ENCODE measurements at regions not wholly inside any gene's neighbourhood (a gene's known extent, or its start where the extent isn't known, plus 50 kb on each side); places are given as distances from the start of the nearest gene placed in this dataset.

DNA sequence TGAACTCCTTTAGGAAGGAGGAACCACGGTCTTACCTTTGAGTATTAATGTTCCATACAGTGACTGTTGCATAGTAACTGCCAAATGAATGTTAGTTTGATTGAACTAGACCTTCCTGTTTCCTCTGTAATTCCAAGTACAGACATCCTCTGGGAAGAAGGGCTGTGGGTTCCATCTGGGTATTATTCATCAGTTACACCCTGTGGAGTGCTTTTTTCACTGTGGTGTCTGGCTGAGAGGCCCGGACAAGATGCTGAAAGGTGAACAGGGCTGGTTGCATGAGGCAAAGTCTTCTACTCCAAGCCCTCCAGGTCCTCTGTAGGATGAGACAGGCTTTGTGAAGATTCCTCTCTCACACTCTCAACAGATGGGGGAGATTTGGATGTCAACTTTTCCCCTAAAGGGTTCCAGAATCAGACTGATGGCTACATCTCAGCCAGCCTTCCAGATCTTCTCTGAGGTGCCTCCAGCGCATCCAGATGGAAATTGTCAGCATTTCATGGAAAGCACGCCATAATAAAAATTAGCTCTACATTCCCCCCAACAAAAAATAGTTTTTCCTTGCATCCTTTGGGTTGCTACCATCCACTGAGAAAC, 230.9 kb downstream of the GAS1 start:
- TF ChIP-seq, protein P1, sequence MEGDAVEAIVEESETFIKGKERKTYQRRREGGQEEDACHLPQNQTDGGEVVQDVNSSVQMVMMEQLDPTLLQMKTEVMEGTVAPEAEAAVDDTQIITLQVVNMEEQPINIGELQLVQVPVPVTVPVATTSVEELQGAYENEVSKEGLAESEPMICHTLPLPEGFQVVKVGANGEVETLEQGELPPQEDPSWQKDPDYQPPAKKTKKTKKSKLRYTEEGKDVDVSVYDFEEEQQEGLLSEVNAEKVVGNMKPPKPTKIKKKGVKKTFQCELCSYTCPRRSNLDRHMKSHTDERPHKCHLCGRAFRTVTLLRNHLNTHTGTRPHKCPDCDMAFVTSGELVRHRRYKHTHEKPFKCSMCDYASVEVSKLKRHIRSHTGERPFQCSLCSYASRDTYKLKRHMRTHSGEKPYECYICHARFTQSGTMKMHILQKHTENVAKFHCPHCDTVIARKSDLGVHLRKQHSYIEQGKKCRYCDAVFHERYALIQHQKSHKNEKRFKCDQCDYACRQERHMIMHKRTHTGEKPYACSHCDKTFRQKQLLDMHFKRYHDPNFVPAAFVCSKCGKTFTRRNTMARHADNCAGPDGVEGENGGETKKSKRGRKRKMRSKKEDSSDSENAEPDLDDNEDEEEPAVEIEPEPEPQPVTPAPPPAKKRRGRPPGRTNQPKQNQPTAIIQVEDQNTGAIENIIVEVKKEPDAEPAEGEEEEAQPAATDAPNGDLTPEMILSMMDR (IDR thresholded peaks at IDR 0.05 in 2 of 3, conservative IDR thresholded peaks at IDR 0.05 in 1 of 3; ENCODE audit: insufficient read depth in 2 of 3, low read depth in 1 of 3, low read length in 3 of 3) = no peak
- TF ChIP-seq POLR2A (conservative IDR thresholded peaks at IDR 0.05) = no peak
- no peak for TF ChIP-seq KDM1A (IDR thresholded peaks at IDR 0.05)
- TF ChIP-seq MAFK (IDR thresholded peaks at IDR 0.05; ENCODE audit: low read length) = no peak
- no peak for TF ChIP-seq ATF3 (IDR thresholded peaks at IDR 0.05)
- no peak for TF ChIP-seq ATF3 (CRISPR knock-in tag; conservative IDR thresholded peaks at IDR 0.05)
- no peak for TF ChIP-seq SMAD3 (CRISPR knock-in tag; conservative IDR thresholded peaks at IDR 0.05)
- no peak for TF ChIP-seq EP300 (IDR thresholded peaks at IDR 0.05; ENCODE audit: low read length)
- no peak for TF ChIP-seq TAF1 (IDR thresholded peaks at IDR 0.05; ENCODE audit: control insufficient read depth, extremely low read depth, insufficient read depth, low read length, severe bottlenecking)
- no peak for TF ChIP-seq TEAD1 (CRISPR knock-in tag; IDR thresholded peaks at IDR 0.05)
- TF ChIP-seq RFX5 (IDR thresholded peaks at IDR 0.05; ENCODE audit: low read depth, low read length) = no peak
- no peak for TF ChIP-seq NCOR1 (IDR thresholded peaks at IDR 0.05)
- no peak for TF ChIP-seq TCF3 (CRISPR knock-in tag; IDR thresholded peaks at IDR 0.05)
- TF ChIP-seq PREB (CRISPR knock-in tag; IDR thresholded peaks at IDR 0.05) = no peak
- TF ChIP-seq, protein P2, sequence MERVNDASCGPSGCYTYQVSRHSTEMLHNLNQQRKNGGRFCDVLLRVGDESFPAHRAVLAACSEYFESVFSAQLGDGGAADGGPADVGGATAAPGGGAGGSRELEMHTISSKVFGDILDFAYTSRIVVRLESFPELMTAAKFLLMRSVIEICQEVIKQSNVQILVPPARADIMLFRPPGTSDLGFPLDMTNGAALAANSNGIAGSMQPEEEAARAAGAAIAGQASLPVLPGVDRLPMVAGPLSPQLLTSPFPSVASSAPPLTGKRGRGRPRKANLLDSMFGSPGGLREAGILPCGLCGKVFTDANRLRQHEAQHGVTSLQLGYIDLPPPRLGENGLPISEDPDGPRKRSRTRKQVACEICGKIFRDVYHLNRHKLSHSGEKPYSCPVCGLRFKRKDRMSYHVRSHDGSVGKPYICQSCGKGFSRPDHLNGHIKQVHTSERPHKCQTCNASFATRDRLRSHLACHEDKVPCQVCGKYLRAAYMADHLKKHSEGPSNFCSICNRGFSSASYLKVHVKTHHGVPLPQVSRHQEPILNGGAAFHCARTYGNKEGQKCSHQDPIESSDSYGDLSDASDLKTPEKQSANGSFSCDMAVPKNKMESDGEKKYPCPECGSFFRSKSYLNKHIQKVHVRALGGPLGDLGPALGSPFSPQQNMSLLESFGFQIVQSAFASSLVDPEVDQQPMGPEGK (CRISPR knock-in tag; IDR thresholded peaks at IDR 0.05; ENCODE audit: borderline replicate concordance) = no peak

All from K562 (cell line).